ENCODE measurements at regions not wholly inside any gene's neighbourhood (a gene's known extent, or its start where the extent isn't known, plus 50 kb on each side); places are given as distances from the start of the nearest gene placed in this dataset.

- TF ChIP-seq CTCF (IDR thresholded peaks at IDR 0.05; ENCODE audit: poor library complexity, severe bottlenecking) (no peak), REST (IDR thresholded peaks at IDR 0.05; ENCODE audit: borderline replicate concordance) (no peak), EZH2 (IDR thresholded peaks at IDR 0.05; ENCODE audit: borderline replicate concordance, insufficient read depth, low read length, poor library complexity, severe bottlenecking) (no peak)
Measured at GRCh38 chr7:41418337-41418736, 284.6 kb downstream of the INHBA start.

Data from neural cell (in vitro differentiated cells).